Liver (tissue), 8 donors: ENCODE measurements at regions not wholly inside any gene's neighbourhood (a gene's known extent, or its start where the extent isn't known, plus 50 kb on each side); places are given as distances from the start of the nearest gene placed in this dataset.
"Not testable (repeated sequence)": the region's sequence is repeated elsewhere in the genome, so short reads cannot be mapped to it uniquely, and the experiment has no call there.

Experiments used
- DNase-seq: peaks from one replicate; pipeline ENCODE4 v3.0.0-alpha.2; 2017; ENCODE audit warnings: low spot score
- H3K27ac ChIP-seq, 2 donors: one replicate each; pipeline ENCODE4 v1.7.0; 2013; ENCODE audit warnings: inconsistent platforms in 2 of 2, low read length in 2 of 2, control low read depth in 1 of 2, low read depth in 1 of 2, mild to moderate bottlenecking in 1 of 2
- H3K27me3 ChIP-seq, 4 donors: one replicate each; pipeline versions ENCODE4 v1.6.1 to v1.7.0; 2013; ENCODE audit warnings: low read length in 3 of 4, inconsistent platforms in 1 of 4, mild to moderate bottlenecking in 1 of 4, moderate library complexity in 1 of 4; ENCODE audit not compliant: control insufficient read depth in 4 of 4, insufficient read depth in 4 of 4
- H3K36me3 ChIP-seq, 4 donors: one replicate each; pipeline versions ENCODE4 v1.6.1 to v1.7.0; 2013; ENCODE audit warnings: low read length in 3 of 4, mild to moderate bottlenecking in 3 of 4, low read depth in 1 of 4, moderate library complexity in 1 of 4; ENCODE audit not compliant: control insufficient read depth in 4 of 4, insufficient read depth in 3 of 4
- H3K4me1 ChIP-seq, 4 donors: one replicate each; pipeline versions ENCODE4 v1.6.1 to v1.7.0; 2013; ENCODE audit warnings: low read length in 3 of 4, mild to moderate bottlenecking in 3 of 4, moderate library complexity in 1 of 4; ENCODE audit not compliant: control insufficient read depth in 4 of 4, insufficient read depth in 4 of 4
- H3K4me3 ChIP-seq, 3 donors: one replicate each; pipeline versions ENCODE4 v1.6.1 to v1.7.0; 2013; ENCODE audit warnings: low read length in 3 of 3, control low read depth in 1 of 3, low read depth in 1 of 3, mild to moderate bottlenecking in 1 of 3
- H3K9ac ChIP-seq, 2 donors: one replicate each; pipeline ENCODE4 v1.7.0; 2013; ENCODE audit warnings: low read length in 2 of 2, mild to moderate bottlenecking in 2 of 2, moderate library complexity in 2 of 2, control low read depth in 1 of 2, low read depth in 1 of 2
- H3K9me3 ChIP-seq, 4 donors: one replicate each; pipeline versions ENCODE4 v1.6.1 to v1.7.0; 2013; ENCODE audit warnings: low read length in 3 of 4; ENCODE audit not compliant: control insufficient read depth in 4 of 4
- EGR1 ChIP-seq, 2 donors: IDR thresholded peaks; 2 replicates each; pipeline ENCODE4 v1.6.1; 2016 to 2018; ENCODE audit warnings: antibody characterized with exemption in 2 of 2, low read depth in 2 of 2
- FOXA2 ChIP-seq: IDR thresholded peaks from 2 replicates; pipeline ENCODE4 v1.6.1; 2016; ENCODE audit warnings: antibody characterized with exemption
- GABPA ChIP-seq, 2 donors: IDR thresholded peaks in 1 of 2; conservative IDR thresholded peaks in 1 of 2; 2 replicates each; pipeline ENCODE4 v1.6.1; 2016; ENCODE audit warnings: antibody characterized with exemption in 2 of 2, mild to moderate bottlenecking in 1 of 2, moderate library complexity in 1 of 2
- HNF4A ChIP-seq, 2 donors: conservative IDR thresholded peaks; 2 replicates each; pipeline ENCODE4 v1.6.1; 2016; ENCODE audit warnings: antibody characterized with exemption in 2 of 2, mild to moderate bottlenecking in 2 of 2
- JUND ChIP-seq, 2 donors: IDR thresholded peaks; 2 replicates each; pipeline ENCODE4 v1.6.1; 2016; ENCODE audit warnings: antibody characterized with exemption in 2 of 2
- NR2F2 ChIP-seq: IDR thresholded peaks from 2 replicates; pipeline ENCODE4 v1.6.1; 2016; ENCODE audit warnings: antibody characterized with exemption
- RAD21 ChIP-seq, 2 donors: IDR thresholded peaks; 2 replicates each; pipeline ENCODE4 v1.6.1; 2016; ENCODE audit warnings: antibody characterized with exemption in 2 of 2, mild to moderate bottlenecking in 2 of 2
- RXRA ChIP-seq, 2 donors: IDR thresholded peaks; 2 replicates each; pipeline ENCODE4 v1.6.1; 2017 to 2018; ENCODE audit warnings: antibody characterized with exemption in 2 of 2, mild to moderate bottlenecking in 1 of 2
- SP1 ChIP-seq: IDR thresholded peaks from 2 replicates; pipeline ENCODE4 v1.6.1; 2018; ENCODE audit warnings: antibody characterized with exemption, mild to moderate bottlenecking
- TAF1 ChIP-seq: conservative IDR thresholded peaks from 2 replicates; pipeline ENCODE4 v1.6.1; 2016; ENCODE audit warnings: antibody characterized with exemption, mild to moderate bottlenecking
- WGBS: extraction: QIAGEN DNeasy Blood & Tissue Kit; methylation state at CpG from one replicate; pipeline ENCODE4 v1.1.7; 2013; 5-methylcytosine and 5-hydroxymethylcytosine counted together
- TF ChIP-seq, protein P1 (sequence below): fragments of 150-350 bp; IDR thresholded peaks from 2 replicates; pipeline ENCODE4 v1.5.1; 2017; ENCODE audit warnings: improper control_type of control experiment, low read depth, low read length; ENCODE audit not compliant: missing input control
- TF ChIP-seq, protein P2 (sequence below): IDR thresholded peaks from 2 replicates; pipeline ENCODE4 v1.6.1; 2016; ENCODE audit warnings: antibody characterized with exemption
- donor health status: healthy.
- donor health status: healthy.
- donor health status: healthy.
- donor health status: healthy.
- donor health status: healthy.

DNA sequence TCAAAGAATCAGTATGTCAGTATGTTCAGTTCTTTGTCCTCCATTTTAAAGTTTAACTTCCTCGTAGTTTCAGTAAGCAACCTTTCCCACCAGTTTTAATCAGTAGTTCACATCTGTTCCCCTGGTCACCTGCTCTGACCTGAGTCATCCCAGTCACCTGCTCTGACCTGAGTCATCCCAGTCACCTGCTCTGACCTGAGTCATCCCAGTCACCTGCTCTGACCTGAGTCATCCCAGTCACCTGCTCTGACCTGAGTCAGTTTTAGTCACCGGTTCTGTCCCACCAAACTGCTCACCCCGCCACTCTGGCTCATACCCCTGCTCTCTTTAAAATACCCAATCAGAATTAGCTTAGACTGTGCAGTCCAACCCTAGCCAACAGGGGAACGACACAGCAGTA is 180.1 kb upstream of the CNTN6 start:
- H3K27ac ChIP-seq, H3K9me3 ChIP-seq, H3K27me3 ChIP-seq, H3K4me1 ChIP-seq, H3K9ac ChIP-seq, H3K36me3 ChIP-seq, DNase-seq, H3K4me3 ChIP-seq: not testable (repeated sequence)
- WGBS = 59% methylated on average over 4 of the region's 4 CpGs

GRCh38 chr3:923161-923910 is 169.5 kb upstream of the CNTN6 start:
- Histone ChIP-seq H3K27me3 (no peaks in the 10 kb centered on the region), H3K27ac (no peak overlapping the region), H3K9ac (no peak overlapping the region), H3K36me3 (no peaks in the 10 kb centered on the region), H3K4me1 (no peaks in the 10 kb centered on the region), H3K9me3 (no peaks in the 10 kb centered on the region), H3K4me3 (no peak overlapping the region)
- no peak for DNase-seq
- 73% methylated on average over 4 of the region's 4 CpGs for WGBS
- TF ChIP-seq, protein P1, sequence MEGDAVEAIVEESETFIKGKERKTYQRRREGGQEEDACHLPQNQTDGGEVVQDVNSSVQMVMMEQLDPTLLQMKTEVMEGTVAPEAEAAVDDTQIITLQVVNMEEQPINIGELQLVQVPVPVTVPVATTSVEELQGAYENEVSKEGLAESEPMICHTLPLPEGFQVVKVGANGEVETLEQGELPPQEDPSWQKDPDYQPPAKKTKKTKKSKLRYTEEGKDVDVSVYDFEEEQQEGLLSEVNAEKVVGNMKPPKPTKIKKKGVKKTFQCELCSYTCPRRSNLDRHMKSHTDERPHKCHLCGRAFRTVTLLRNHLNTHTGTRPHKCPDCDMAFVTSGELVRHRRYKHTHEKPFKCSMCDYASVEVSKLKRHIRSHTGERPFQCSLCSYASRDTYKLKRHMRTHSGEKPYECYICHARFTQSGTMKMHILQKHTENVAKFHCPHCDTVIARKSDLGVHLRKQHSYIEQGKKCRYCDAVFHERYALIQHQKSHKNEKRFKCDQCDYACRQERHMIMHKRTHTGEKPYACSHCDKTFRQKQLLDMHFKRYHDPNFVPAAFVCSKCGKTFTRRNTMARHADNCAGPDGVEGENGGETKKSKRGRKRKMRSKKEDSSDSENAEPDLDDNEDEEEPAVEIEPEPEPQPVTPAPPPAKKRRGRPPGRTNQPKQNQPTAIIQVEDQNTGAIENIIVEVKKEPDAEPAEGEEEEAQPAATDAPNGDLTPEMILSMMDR = no peak
- TF ChIP-seq TAF1 = no peak
- TF ChIP-seq EGR1 (IDR thresholded peaks at IDR 0.05; ENCODE audit: low read depth in 2 of 2) = no peak
- no peak for TF ChIP-seq RXRA (IDR thresholded peaks at IDR 0.05)
- no peak for TF ChIP-seq FOXA2
- TF ChIP-seq HNF4A (conservative IDR thresholded peaks at IDR 0.05) = no peak
- no peak for TF ChIP-seq NR2F2

DNA sequence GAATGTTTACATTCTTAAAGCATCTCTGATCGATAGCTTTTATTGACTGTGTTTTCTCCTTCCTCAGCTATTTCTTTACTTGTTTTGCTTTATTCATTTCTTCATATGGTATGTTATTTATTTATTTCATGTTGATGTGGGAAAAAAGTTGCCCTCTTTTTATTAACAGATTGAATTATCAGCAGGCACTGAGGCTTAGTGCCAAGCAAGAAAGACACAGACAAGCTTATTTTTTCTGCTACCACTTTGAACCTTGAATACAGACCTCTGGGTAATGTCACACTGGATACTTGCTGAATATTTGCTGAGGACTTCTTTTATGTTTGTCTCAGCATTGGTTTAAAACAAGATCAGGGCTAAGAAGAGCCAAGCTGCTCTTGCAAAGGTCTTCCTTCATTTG is 162.0 kb upstream of the CNTN6 start:
- TF ChIP-seq HNF4A (conservative IDR thresholded peaks at IDR 0.05) (no peak), GABPA (IDR thresholded peaks at IDR 0.05 in 1 of 2, conservative IDR thresholded peaks at IDR 0.05 in 1 of 2) (no peak), JUND (IDR thresholded peaks at IDR 0.05) (no peak), RAD21 (IDR thresholded peaks at IDR 0.05) (no peak), SP1 (no peak), FOXA2 (no peak)
- WGBS = 65% methylated on average over 1 of the region's 1 CpG
- no peaks in the 10 kb centered on the region for H3K9me3 ChIP-seq

DNA sequence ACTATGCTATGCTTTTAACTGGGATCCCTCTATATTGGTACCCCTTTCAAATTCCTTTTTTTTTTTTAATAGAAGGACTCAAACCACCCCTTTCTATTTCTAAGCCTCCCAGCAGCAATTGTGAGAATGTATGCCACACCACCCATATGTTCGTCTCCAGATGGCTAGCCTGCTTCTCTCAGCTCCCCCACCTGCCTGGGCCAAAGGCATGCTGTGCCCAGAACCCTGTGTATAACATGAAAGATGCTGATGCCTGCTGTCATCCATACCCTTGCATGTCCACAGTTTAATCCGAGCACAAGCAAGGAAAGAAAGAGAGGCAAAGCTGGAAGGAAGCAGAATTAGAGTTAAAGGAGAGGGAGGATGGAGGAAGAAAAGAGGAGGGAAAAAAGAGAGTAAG is 159.5 kb upstream of the CNTN6 start:
- no peak for DNase-seq
- TF ChIP-seq, protein P2, sequence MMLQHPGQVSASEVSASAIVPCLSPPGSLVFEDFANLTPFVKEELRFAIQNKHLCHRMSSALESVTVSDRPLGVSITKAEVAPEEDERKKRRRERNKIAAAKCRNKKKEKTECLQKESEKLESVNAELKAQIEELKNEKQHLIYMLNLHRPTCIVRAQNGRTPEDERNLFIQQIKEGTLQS = no peak
- Histone ChIP-seq H3K27me3 (no peaks in the 10 kb centered on the region), H3K27ac (no peak overlapping the region), H3K36me3 (no peaks in the 10 kb centered on the region), H3K9ac (no peak overlapping the region), H3K4me3 (no peak overlapping the region), H3K4me1 (no peaks in the 10 kb centered on the region), H3K9me3 (no peaks in the 10 kb centered on the region)
- WGBS = 54% methylated on average over 2 of the region's 2 CpGs

More for the DNA sequence above, 162.0 kb upstream of the CNTN6 start:
- no peaks in the 10 kb centered on the region for H3K4me1 ChIP-seq
- H3K4me3 ChIP-seq = no peak overlapping the region
- no peaks in the 10 kb centered on the region for H3K36me3 ChIP-seq
- no peaks in the 10 kb centered on the region for H3K27me3 ChIP-seq
- H3K27ac ChIP-seq = no peak overlapping the region
- DNase-seq = no peak
- no peak overlapping the region for H3K9ac ChIP-seq
